Vagina (tissue), 2 donors: ENCODE measurements at regions not wholly inside any gene's neighbourhood (a gene's known extent, or its start where the extent isn't known, plus 50 kb on each side); places are given as distances from the start of the nearest gene placed in this dataset.

Experiments used
- POLR2A ChIP-seq, 2 donors: fragments of 450-650 bp; IDR thresholded peaks; one replicate each; pipeline ENCODE4 v1.6.1; 2017; ENCODE audit warnings: antibody characterized with exemption in 2 of 2, mild to moderate bottlenecking in 2 of 2, moderate library complexity in 2 of 2
- POLR2AphosphoS5 ChIP-seq, 2 donors: sonication (generic); formaldehyde crosslinking; IDR thresholded peaks; one replicate each; pipeline ENCODE4 v1.9.0; 2017; ENCODE audit warnings: antibody characterized with exemption in 2 of 2, mild to moderate bottlenecking in 2 of 2, low read depth in 1 of 2; ENCODE audit not compliant: insufficient read depth in 1 of 2
- TF ChIP-seq, protein P1 (sequence below), 3 experiments: fragments of 450-650 bp in 2 of 3; fragments of 200-600 bp in 1 of 3; sonication (generic) in 1 of 3; IDR thresholded peaks; one replicate each; pipeline ENCODE4 v1.5.1; 2017 to 2019; ENCODE audit warnings: antibody characterized with exemption in 3 of 3, mild to moderate bottlenecking in 2 of 3, moderate library complexity in 2 of 3

DNA sequence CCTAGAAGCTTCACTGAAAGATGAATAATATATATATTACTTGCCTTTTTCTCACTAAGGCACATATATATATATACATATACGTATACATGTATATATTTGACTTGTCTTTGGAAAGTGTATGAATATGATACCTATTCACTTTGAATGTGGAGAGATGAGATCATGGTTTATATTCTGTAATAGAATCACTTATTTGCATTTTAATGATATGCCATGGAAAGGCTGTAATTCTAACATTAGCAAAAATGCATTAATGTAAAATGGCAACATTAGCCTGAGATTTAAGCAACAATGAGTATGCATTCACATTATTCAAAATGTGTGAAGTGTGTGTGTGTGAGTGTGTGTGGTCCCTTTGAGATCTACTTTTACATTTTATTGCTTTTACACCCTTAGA is 54.5 kb upstream of the PRKD1 start:
- TF ChIP-seq, protein P1, sequence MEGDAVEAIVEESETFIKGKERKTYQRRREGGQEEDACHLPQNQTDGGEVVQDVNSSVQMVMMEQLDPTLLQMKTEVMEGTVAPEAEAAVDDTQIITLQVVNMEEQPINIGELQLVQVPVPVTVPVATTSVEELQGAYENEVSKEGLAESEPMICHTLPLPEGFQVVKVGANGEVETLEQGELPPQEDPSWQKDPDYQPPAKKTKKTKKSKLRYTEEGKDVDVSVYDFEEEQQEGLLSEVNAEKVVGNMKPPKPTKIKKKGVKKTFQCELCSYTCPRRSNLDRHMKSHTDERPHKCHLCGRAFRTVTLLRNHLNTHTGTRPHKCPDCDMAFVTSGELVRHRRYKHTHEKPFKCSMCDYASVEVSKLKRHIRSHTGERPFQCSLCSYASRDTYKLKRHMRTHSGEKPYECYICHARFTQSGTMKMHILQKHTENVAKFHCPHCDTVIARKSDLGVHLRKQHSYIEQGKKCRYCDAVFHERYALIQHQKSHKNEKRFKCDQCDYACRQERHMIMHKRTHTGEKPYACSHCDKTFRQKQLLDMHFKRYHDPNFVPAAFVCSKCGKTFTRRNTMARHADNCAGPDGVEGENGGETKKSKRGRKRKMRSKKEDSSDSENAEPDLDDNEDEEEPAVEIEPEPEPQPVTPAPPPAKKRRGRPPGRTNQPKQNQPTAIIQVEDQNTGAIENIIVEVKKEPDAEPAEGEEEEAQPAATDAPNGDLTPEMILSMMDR (IDR thresholded peaks at IDR 0.05) = no peak
- no peak for TF ChIP-seq POLR2AphosphoS5 (IDR thresholded peaks at IDR 0.05; ENCODE audit: insufficient read depth in 1 of 2, low read depth in 1 of 2)
- no peak for TF ChIP-seq POLR2A (IDR thresholded peaks at IDR 0.05)
